GM10266 (cell line): ENCODE measurements at regions not wholly inside any gene's neighbourhood (a gene's known extent, or its start where the extent isn't known, plus 50 kb on each side); places are given as distances from the start of the nearest gene placed in this dataset.

Experiments
- DNase-seq: peaks from one replicate; pipeline ENCODE4 v3.0.0; 2012; ENCODE audit errors: extremely low spot score
- TF ChIP-seq, protein P1 (sequence below): IDR thresholded peaks from 2 replicates; pipeline ENCODE4 v1.5.1; 2012; ENCODE audit warnings: mild to moderate bottlenecking, low read depth; ENCODE audit not compliant: control insufficient read depth, insufficient read depth; ENCODE audit errors: missing control alignments

DNA sequence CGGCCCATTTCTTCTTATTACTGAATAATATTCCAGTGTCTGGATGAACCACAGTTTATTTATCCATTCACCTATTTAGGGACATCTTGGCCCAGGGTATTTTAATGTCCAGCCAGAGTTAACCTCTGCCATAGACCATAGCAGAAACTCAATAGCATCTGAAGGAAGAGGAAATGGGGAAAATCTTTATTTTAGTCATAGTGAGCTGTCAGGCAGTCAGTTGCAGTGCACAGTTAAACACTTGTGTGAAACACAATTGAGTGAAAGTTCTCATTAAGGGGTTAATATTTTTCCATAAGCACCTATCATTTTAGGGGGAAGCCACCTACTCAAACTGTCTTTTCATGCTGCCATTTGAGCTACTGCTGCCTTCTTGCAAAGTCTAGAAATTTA is 197.3 kb upstream of the PPFIA2 start:
- TF ChIP-seq, protein P1, sequence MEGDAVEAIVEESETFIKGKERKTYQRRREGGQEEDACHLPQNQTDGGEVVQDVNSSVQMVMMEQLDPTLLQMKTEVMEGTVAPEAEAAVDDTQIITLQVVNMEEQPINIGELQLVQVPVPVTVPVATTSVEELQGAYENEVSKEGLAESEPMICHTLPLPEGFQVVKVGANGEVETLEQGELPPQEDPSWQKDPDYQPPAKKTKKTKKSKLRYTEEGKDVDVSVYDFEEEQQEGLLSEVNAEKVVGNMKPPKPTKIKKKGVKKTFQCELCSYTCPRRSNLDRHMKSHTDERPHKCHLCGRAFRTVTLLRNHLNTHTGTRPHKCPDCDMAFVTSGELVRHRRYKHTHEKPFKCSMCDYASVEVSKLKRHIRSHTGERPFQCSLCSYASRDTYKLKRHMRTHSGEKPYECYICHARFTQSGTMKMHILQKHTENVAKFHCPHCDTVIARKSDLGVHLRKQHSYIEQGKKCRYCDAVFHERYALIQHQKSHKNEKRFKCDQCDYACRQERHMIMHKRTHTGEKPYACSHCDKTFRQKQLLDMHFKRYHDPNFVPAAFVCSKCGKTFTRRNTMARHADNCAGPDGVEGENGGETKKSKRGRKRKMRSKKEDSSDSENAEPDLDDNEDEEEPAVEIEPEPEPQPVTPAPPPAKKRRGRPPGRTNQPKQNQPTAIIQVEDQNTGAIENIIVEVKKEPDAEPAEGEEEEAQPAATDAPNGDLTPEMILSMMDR: no peak

GRCh38 chr12:81953541-81953940 is 194.4 kb upstream of the PPFIA2 start:
- DNase-seq: no peak
- TF ChIP-seq, protein P1: no peak

More for the DNA sequence above, 197.3 kb upstream of the PPFIA2 start:
- no peak for DNase-seq

GRCh38 chr12:81950871-81951270 is 191.7 kb upstream of the PPFIA2 start:
- DNase-seq: no peak
- TF ChIP-seq, protein P1: no peak

DNA sequence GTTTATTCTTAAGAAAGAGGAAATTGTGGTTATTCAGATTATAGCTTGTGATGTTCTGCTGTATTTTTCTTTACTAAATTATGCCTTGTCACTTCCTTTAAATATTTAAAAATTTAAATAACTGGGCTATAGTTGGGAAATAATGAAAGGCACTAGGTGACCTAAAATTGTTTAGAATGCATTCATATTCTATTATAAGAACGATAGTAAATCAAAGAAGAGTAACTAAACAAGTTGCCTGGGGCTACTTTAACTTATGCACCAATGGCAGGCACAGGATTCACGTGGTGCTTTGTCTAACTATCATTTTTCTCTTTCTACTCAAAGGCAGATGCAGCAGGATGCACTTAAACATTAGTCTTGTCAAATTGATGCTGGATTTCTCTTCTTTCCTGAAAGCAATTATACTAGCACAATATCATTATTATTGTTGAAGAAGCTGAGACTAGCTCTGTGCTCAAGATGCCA is 190.7 kb upstream of the PPFIA2 start:
- TF ChIP-seq, protein P1: no peak
- DNase-seq: no peak

- TF ChIP-seq, protein P1: no peak
- no peak for DNase-seq
Measured at GRCh38 chr12:81949416-81949815, 190.3 kb upstream of the PPFIA2 start.

GRCh38 chr12:81944886-81945285 is 185.7 kb upstream of the PPFIA2 start:
- TF ChIP-seq, protein P1: no peak
- no peak for DNase-seq

GRCh38 chr12:81942594-81942993 is 183.4 kb upstream of the PPFIA2 start:
- TF ChIP-seq, protein P1: no peak

More at GRCh38 chr12:81942594-81942993, 183.4 kb upstream of the PPFIA2 start:
- DNase-seq: no peak
